Upper lobe of right lung (tissue), 1 donor: ENCODE measurements at regions not wholly inside any gene's neighbourhood (a gene's known extent, or its start where the extent isn't known, plus 50 kb on each side); places are given as distances from the start of the nearest gene placed in this dataset.
"Not testable (repeated sequence)": the region's sequence is repeated elsewhere in the genome, so short reads cannot be mapped to it uniquely, and the experiment has no call there.

Experiments used
- ATAC-seq: fragments of 200-7000 bp; cut with Tn5 transposase; one replicate; pipeline ENCODE4 v1.9.1; 2020; ENCODE audit warnings: mild to moderate bottlenecking, moderate library complexity
- DNase-seq: peaks from one replicate; pipeline ENCODE4 v3.0.0-alpha.2; 2020
- H3K27ac ChIP-seq: fragments of 200-600 bp; one replicate; pipeline ENCODE4 v1.8.0; 2022
- H3K27me3 ChIP-seq: fragments of 200-600 bp; one replicate; pipeline ENCODE4 v1.8.0; 2022; ENCODE audit warnings: mild to moderate bottlenecking
- H3K36me3 ChIP-seq: fragments of 200-600 bp; one replicate; pipeline ENCODE4 v1.8.0; 2022
- H3K4me1 ChIP-seq: fragments of 200-600 bp; one replicate; pipeline ENCODE4 v1.8.0; 2022
- H3K4me3 ChIP-seq: fragments of 200-600 bp; one replicate; pipeline ENCODE4 v1.8.0; 2022; ENCODE audit warnings: mild to moderate bottlenecking
- H3K9me3 ChIP-seq: fragments of 200-600 bp; one replicate; pipeline ENCODE4 v1.8.0; 2022
- intact Hi-C: fragments of 100-400 bp; cut with DNase I; formaldehyde crosslinking; loops from one replicate; pipeline ENCODE4 v1.11.0; 2022
- TF ChIP-seq, protein P1 (sequence below): fragments of 200-600 bp; IDR thresholded peaks from one replicate; pipeline ENCODE4 v1.8.0; 2022; ENCODE audit warnings: antibody characterized with exemption
- donor health status: DM: no; HTN: yes; CAD: no; lungs with severe emphysema.

DNA sequence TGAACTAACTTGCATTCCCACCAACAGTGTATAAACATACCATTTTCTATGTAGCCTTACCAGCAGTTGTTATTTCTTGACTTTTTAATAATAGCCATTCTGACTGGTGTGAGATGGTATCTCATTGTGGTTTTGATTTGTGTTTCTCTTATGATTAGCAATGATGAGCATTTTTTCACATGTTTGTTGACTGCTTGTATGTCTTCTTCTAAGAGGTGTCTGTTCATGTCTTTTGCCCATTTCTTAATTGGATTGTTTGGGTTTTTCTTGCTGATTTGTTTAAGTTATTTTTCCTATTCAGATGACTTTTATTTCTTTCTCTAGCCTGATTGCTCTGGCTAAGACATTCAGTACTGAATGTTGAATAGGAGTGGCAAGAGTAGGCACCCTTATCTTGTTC lies 230.3 kb downstream of the DAD1 start:
- intact Hi-C loops = no loop called here
- H3K4me3 ChIP-seq = no peak overlapping the region
- no peaks in the 10 kb centered on the region for H3K27me3 ChIP-seq

DNA sequence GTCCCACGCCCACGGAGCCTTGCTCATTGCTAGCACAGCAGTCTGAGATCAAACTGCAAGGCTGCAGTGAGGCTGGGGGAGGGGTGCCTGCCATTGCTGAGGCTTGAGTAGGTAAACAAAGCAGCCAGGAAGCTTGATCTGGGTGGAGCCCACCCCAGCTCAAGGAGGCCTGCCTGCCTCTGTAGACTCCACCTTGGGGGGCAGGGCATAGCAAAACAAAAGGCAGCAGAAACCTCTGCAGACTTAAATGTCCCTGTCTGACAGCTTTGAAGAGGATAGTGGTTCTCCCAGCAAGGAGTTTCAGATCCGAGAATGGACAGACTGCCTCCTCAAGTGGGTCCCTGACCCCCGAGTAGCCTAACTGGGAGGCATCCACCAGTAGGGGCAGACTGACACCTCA lies 239.7 kb downstream of the DAD1 start:
- intact Hi-C loops, H3K36me3 ChIP-seq, H3K4me3 ChIP-seq, H3K27me3 ChIP-seq, H3K9me3 ChIP-seq, DNase-seq, H3K4me1 ChIP-seq, H3K27ac ChIP-seq, ATAC-seq: not testable (repeated sequence)

More for the DNA sequence above, 230.3 kb downstream of the DAD1 start:
- H3K27ac ChIP-seq = no peak overlapping the region
- ATAC-seq = no peak
- H3K36me3 ChIP-seq = no peaks in the 10 kb centered on the region
- H3K9me3 ChIP-seq = no peaks in the 10 kb centered on the region
- TF ChIP-seq, protein P1, sequence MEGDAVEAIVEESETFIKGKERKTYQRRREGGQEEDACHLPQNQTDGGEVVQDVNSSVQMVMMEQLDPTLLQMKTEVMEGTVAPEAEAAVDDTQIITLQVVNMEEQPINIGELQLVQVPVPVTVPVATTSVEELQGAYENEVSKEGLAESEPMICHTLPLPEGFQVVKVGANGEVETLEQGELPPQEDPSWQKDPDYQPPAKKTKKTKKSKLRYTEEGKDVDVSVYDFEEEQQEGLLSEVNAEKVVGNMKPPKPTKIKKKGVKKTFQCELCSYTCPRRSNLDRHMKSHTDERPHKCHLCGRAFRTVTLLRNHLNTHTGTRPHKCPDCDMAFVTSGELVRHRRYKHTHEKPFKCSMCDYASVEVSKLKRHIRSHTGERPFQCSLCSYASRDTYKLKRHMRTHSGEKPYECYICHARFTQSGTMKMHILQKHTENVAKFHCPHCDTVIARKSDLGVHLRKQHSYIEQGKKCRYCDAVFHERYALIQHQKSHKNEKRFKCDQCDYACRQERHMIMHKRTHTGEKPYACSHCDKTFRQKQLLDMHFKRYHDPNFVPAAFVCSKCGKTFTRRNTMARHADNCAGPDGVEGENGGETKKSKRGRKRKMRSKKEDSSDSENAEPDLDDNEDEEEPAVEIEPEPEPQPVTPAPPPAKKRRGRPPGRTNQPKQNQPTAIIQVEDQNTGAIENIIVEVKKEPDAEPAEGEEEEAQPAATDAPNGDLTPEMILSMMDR = no peak
- no peak for DNase-seq
- no peaks in the 10 kb centered on the region for H3K4me1 ChIP-seq

DNA sequence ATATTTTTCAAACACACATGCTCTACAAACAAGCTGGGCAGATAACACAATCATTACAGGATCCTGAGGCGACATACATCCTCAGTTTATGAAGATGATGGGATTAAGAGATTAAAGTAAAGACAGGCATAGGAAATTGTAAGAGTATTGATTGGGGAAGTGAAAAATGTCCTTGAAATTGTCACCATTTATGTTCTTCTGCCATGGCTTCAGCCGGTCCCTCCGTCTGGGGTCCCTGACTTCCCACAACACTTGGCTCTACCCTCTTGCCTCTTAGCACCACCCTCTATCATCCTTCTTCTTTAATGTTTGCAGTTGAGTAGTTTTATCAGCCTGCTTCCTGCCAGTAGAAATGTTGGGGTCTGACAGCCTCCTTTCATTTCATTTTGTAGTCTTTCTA lies 244.4 kb downstream of the DAD1 start:
- Histone ChIP-seq H3K4me1 (no peaks in the 10 kb centered on the region), H3K27ac (no peak overlapping the region), H3K27me3 (no peaks in the 10 kb centered on the region), H3K4me3 (no peak overlapping the region), H3K36me3 (no peaks in the 10 kb centered on the region), H3K9me3 (no peaks in the 10 kb centered on the region)
- TF ChIP-seq, protein P1 = no peak
- DNase-seq (no peak), ATAC-seq (no peak)
- intact Hi-C loops = no loop called here

DNA sequence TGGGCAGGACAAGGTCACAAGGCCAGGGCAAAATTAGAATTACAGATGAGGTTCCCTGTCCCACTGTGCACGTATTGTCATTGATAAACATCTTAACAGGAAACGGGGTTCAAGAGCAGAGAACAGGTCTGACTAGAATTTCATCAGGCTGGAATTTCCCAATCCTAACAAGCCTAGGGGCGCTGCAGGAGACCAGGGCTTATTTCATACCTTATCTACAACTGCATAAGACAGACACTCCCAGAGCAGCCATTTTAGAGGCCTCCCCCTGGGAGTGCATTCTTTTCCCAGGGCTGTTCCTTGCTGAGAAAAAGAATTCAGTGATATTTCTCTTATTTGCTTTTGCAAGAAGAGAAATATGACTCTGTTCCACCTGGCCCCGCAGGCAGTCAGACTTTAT lies 244.8 kb downstream of the DAD1 start:
- ATAC-seq, H3K9me3 ChIP-seq, intact Hi-C loops, H3K4me3 ChIP-seq, H3K36me3 ChIP-seq, H3K4me1 ChIP-seq, H3K27me3 ChIP-seq, H3K27ac ChIP-seq, DNase-seq: not testable (repeated sequence)

DNA sequence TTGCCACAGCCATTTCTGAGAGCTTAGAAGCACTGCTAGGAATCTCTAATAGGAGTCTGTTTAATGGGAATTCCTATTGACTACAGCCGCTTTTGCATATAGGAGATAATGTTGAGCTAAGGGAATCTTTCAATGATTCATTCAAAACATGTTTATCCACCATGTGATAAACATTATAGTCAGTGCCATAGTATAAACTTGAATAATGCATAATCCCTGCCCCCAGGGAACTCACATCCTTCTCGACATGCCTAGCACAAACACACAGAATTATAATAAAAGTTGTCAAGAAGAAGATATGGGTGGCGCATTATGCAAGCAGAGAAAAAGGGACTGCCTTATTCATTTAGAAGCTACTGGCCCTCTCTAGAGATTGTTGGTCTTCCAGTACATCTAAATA lies 248.0 kb downstream of the DAD1 start:
- Histone ChIP-seq H3K4me1 (no peaks in the 10 kb centered on the region), H3K9me3 (no peaks in the 10 kb centered on the region), H3K27ac (no peak overlapping the region), H3K4me3 (no peak overlapping the region), H3K36me3 (no peaks in the 10 kb centered on the region), H3K27me3 (no peaks in the 10 kb centered on the region)
- intact Hi-C loops = no loop called here
- TF ChIP-seq, protein P1 = no peak
- ATAC-seq (no peak), DNase-seq (no peak)

DNA sequence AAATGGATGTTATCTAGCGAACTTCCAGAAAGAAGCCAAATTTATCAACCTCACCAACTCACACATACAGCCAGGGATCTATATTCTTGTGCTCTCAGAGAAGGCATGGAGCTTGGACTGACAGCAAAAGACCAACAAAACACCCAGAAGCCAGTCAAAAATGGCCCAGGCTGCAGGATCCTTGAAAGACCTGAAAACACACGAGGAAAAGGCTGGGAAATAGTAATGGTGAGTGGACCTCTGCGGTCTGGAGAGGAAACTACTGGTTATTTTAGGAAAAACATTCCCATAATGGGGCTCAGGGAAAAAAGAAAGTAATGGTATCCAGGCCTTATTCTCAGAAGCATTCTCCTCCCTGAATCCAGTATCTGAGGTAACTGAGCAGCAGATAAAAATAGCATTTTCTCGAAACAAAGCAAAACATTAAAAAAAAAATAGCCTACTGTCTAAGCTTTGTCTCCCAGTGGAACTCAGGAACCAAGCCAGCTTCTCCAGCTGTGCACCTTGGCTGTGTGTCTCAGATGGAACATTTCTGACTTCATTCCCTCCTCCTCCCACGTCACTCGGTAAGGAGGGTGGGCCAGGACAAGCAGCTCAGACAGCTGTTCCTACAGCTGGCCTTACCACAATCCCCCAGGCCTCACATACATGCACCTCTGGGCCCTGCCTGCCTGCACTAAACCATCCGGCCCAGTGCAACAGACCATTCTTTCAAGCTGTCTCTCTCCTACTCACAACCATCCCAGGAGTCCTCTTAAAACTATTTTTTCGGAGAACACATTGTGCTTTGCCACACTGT lies 249.9 kb downstream of the DAD1 start:
- intact Hi-C loops = no loop called here
- TF ChIP-seq, protein P1 = no peak
- Histone ChIP-seq H3K36me3 (no peaks in the 10 kb centered on the region), H3K4me3 (no peak overlapping the region), H3K27me3 (no peaks in the 10 kb centered on the region), H3K27ac (peak overlapping the region; percentile 11), H3K4me1 (no peaks in the 10 kb centered on the region), H3K9me3 (no peaks in the 10 kb centered on the region)
- ATAC-seq (peak; percentile 68), DNase-seq (no peak)

DNA sequence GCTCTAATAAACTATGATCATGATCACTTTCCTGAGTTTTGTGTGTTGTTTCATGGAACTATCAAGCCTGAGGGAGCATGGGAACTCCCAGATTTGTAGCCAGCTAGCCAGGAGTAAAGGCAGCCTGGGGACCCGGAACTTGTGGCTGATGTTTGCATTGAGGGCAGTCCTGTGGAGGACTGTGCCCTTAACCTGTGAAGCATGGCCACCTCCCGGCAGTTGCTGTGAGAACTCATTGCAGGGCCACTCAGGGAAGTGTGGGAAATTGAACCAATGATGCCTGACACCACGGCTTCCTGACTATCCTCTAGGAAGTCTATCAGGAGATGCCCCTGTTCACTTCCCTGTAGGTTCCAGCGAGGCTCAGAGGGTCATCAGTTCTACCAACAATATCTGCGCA lies 250.6 kb downstream of the DAD1 start:
- H3K27ac ChIP-seq = peak overlapping the region; percentile 11
- H3K27me3 ChIP-seq = no peaks in the 10 kb centered on the region
- no peaks in the 10 kb centered on the region for H3K9me3 ChIP-seq
- no peaks in the 10 kb centered on the region for H3K4me1 ChIP-seq
- intact Hi-C loops = no loop called here
- H3K36me3 ChIP-seq = no peaks in the 10 kb centered on the region
- no peak overlapping the region for H3K4me3 ChIP-seq
- no peak for ATAC-seq
- DNase-seq = no peak
- TF ChIP-seq, protein P1 = no peak
